ENCODE measurements at regions not wholly inside any gene's neighbourhood (a gene's known extent, or its start where the extent isn't known, plus 50 kb on each side); places are given as distances from the start of the nearest gene placed in this dataset.
"Not testable (repeated sequence)": the region's sequence is repeated elsewhere in the genome, so short reads cannot be mapped to it uniquely, and the experiment has no call there.

DNA sequence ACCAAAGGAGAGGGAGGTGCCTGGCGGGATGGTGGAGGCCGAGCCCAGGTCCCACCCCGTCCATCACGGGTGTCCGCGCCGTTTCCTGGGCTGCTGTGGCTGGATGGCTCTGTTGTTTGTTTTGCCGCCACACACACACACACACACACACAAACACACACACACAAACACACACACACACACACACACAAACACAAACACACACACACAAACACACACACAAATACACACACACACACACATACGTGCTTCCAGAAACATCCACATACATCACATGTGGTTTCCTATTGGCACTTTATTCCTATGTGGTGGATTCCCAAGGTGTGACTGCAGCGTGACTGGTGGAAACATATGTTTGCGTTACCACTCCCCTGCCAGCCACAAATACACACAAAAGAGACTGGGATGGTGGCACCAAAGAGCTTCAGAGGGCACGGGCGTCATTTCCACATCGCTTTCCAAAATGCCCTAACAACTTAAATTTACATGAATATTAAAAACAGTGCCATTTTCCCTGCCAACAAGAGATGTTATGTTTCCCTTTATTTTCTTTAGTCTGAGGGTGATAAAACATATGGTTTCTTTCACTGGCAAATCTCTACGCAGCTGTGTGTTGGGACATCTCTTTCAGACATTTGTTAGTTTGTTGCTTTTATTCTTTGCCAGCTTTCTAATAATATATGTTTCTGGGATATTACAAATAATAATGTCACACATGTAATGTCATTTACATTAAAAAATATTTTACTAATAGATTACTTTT is 356.8 kb downstream of the BRD1 start:
- no peak for DNase-seq

DNA sequence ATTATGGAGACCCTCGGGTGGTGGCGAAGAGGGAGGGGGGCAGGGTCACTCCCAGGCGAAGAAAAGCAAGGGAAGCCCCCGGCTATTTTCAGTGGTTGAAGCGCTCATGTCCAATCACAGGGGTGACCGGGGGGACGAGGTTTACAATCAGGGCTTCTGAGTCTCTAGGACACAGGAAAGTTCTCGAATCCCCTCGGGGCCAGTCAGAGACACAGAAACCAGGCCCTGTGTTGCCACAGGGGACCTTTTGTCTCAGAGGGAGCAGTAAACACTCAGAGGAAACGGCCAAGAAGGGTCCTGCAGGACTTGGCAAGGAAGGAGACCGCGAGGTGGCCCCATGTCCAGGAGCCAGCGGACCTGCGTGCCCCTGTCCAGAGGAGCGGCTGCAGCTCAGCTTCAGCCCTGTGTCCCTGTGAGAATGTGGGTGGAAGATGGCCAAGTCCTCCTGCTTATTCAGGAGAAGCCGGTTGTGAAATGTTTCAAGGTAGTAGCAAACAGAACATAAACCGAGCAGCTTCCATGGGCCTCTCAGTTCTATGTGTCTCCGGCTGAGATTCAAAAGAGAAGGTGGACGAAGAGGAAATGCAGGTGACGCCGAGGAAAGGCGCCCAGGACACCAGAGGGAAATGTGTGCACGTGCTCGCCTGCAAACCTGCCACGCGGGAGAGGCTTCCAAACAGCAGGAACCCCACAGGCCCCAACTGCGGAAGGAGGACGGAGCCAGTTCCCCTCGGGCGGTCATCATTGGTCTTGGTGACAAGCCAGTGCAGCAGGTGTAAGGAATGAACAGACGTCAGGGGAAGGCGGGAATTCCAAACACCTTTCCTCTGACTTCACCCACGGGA is 357.6 kb downstream of the BRD1 start:
- no peak for DNase-seq

DNA sequence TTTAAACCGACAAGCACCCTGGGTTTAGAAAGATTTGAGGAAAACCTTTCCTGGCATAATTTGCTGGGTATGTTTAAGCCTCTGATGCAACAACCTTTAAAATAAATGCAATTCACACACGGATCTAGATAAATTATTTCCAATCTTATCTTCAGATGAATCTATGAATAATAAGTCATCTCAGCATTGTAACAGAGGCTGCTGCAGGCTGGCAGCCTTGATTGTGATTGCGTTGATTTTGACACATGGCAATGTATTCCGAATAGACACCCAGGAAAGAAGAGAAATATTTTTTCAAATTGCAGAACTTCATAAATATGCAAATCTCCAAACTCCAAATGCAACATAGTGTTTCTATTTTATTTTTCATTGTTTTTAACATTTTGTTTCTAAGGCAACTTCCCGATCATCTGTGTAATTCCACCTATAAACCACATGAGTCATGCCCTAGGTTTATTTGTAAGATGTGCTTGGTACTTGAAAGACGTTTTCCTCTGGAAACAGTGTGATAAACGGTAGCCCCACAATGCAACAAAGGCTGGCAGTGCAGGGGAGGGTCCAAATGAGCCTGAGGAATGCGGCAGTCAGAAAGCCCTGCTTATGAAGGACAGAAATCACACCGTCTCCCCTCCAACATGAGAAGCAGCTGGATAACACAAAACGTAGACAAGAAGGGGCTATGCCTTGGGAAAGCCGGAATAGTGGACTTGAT is 359.0 kb downstream of the BRD1 start:
- no peak for DNase-seq

DNA sequence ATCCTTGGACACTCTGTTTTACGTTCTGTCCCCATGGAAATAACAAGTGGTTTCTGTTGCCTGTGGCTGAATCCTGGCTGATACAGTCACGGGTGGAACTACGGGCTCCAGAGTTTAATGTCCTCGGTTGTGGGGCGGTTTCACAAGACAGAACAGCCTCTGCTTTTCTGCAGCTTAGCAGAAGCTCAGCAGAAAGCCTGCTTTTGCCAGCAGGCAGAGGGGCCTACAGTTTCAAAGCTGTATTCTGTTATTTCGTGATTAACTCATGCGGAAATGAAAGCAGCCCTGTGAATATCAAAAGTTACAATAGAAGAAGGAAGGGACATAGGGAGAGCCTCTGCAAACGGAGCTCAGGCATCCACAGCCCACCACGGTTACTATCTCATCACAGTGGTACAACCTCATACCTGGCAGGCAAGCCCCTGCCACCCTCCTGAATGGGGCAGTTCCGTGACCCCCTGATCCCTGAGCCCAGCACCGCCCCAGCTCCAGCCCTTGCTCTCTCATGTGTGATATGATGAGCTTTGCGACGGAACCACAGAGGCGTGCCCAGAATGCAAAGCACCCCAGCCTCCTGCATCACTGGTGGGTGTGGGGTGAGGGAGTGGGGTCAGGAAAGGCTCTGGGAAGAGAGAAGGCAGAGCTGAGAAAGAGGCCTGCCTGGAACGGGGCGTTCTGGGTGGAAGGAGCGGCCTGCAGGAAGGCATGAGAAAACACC is 360.6 kb downstream of the BRD1 start:
- no peak for DNase-seq

- no peak for DNase-seq
Observed at GRCh38 chr22:49464037-49464436, 363.6 kb downstream of the BRD1 start.

GRCh38 chr22:49462795-49463194 is 364.9 kb downstream of the BRD1 start:
- DNase-seq = no peak

- DNase-seq = no peak
Observed at GRCh38 chr22:49462291-49462690, 365.4 kb downstream of the BRD1 start.

- no peak for DNase-seq
Observed at GRCh38 chr22:49461674-49462073, 366.0 kb downstream of the BRD1 start.

DNA sequence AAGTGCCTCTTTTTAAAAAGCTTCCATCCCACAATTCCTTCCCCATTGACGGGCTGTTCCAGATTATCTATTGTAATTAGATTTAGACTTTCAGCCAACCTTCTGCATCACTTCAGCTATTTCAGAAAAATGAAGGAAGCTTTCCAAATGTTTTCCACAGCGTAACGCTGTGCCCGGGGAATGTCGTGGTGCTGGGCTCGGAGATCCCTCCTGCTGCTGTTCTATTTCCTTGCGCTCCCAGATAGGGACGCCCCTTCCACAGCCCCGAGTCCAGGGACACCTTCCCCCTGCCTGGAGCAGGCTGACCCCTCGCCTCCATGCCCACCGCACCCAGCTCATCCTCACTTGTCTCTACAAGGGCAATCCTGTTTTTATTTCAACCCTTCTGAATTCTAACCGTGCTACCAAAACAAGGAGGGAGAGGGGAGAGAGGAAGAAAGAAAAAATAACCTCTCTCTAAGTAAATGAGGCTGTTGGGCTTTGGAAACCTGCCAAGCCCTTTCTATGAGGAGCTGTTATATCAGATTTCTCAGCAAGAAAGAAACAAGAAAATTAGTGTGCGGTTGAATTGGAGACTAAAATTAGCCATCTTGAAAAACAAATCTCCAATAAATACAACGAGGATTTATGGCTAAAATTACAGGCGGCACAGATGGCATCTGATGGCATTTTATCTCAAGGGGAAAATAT is 366.9 kb downstream of the BRD1 start:
- no peak for DNase-seq

GRCh38 chr22:49460091-49460490 is 367.6 kb downstream of the BRD1 start:
- DNase-seq = no peak

DNA sequence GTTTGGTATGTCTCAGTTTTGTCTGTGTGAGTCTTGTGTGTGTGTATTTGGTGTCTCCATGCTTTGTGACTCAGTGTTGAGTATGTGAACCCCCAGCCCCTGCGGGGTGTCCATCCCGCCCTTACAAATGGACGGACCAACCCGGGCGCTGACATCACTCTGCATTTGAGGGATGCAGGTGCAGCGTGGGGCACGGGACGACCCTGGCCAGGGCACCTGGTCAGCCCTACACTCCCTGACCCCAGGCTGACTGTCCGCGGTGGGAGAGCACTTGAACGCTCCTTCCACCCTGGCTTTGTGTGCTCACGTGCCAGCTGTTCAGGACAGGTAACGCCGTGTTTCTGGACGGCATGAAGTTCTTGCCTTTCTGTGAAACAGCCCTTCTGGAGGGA is 369.0 kb downstream of the BRD1 start:
- no peak for DNase-seq

- DNase-seq = no peak
Observed at GRCh38 chr22:49457946-49458707, 369.5 kb downstream of the BRD1 start.

- DNase-seq = no peak
Observed at GRCh38 chr22:49457146-49457545, 370.5 kb downstream of the BRD1 start.

GRCh38 chr22:49455595-49455994 is 372.1 kb downstream of the BRD1 start:
- DNase-seq = no peak

- DNase-seq = no peak
Observed at GRCh38 chr22:49454726-49455125, 372.9 kb downstream of the BRD1 start.

GRCh38 chr22:49453771-49454170 is 373.9 kb downstream of the BRD1 start:
- no peak for DNase-seq

- DNase-seq = not testable (repeated sequence)
Observed at GRCh38 chr22:49453019-49453418, 374.7 kb downstream of the BRD1 start.

DNA sequence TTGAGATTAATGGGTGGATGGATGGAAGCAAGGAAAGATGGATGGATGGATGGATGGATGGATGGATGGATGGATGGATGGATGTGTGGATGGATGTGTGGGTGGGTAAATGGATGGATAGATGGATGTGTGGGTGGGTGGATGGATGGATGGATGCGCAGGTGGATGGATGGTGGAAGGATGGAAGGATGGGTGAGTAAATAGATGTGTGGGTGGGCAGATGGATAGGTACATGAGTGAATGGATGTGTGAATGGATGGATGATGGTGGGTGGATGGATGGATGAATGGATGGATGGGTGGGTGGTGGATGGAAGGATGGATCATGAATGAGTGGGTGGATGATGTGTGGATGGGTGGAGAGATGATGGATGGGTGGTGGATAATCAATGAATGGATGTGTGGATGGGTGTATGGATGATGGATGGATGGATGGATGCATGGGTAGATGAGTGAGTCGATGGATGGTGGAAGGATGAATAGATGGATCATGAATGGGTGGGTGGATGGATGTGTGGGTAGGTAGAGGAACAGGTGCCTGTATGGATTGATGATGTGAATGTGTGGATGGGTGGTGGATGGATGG is 375.2 kb downstream of the BRD1 start:
- DNase-seq = no peak

- no peak for DNase-seq
Observed at GRCh38 chr22:49451070-49451840, 376.4 kb downstream of the BRD1 start.

GRCh38 chr22:49450498-49450897 is 377.2 kb downstream of the BRD1 start:
- DNase-seq = no peak
